HepG2 (cell line): ENCODE measurements at regions not wholly inside any gene's neighbourhood (a gene's known extent, or its start where the extent isn't known, plus 50 kb on each side); places are given as distances from the start of the nearest gene placed in this dataset.

Experiments used
- PRPF4 ChIP-seq: fragments of 200-400 bp; formaldehyde crosslinking; IDR thresholded peaks from 2 replicates; pipeline ENCODE4 v1.6.1; 2016; ENCODE audit warnings: low read length, low read depth; ENCODE audit not compliant: poor library complexity, severe bottlenecking
- SMYD3 ChIP-seq: sonication (generic); formaldehyde crosslinking; IDR thresholded peaks from 2 replicates; pipeline ENCODE4 v1.8.1; 2023; ENCODE audit warnings: mild to moderate bottlenecking, missing genetic modification reagents
- ZNF446 ChIP-seq: sonication (generic); formaldehyde crosslinking; IDR thresholded peaks from 2 replicates; pipeline ENCODE4 v1.5.0; 2020; ENCODE audit warnings: mild to moderate bottlenecking, missing genetic modification reagents
- TF ChIP-seq, protein P1 (sequence below): sonication (generic); formaldehyde crosslinking; IDR thresholded peaks from 2 replicates; pipeline ENCODE4 v1.4.0; 2020; ENCODE audit warnings: missing genetic modification reagents, borderline replicate concordance
- TF ChIP-seq, protein P2 (sequence below): fragments of 450-650 bp; IDR thresholded peaks from 2 replicates; pipeline ENCODE4 v1.6.1; 2017; ENCODE audit warnings: mild to moderate bottlenecking

DNA sequence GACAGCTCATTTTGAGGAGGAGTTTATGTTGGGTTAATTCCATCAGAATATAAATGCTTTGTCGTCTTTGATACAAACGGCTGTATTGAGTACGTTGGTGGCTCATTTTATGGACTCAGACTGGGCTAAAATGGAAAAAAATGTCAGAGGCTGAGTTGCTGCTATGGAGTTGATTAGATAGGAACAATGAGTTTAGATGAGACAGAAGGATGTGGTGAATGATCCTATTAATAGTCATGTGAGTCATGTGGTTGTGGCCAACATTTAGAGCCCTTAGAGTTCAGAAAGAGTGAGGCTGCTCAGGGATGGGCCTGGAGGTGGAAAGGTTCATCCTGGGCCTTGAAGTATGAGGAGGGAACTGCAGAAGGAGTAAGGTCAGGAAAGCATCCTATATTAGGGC lies 434.2 kb downstream of the MEIS1 start (continued):
- TF ChIP-seq, protein P1, sequence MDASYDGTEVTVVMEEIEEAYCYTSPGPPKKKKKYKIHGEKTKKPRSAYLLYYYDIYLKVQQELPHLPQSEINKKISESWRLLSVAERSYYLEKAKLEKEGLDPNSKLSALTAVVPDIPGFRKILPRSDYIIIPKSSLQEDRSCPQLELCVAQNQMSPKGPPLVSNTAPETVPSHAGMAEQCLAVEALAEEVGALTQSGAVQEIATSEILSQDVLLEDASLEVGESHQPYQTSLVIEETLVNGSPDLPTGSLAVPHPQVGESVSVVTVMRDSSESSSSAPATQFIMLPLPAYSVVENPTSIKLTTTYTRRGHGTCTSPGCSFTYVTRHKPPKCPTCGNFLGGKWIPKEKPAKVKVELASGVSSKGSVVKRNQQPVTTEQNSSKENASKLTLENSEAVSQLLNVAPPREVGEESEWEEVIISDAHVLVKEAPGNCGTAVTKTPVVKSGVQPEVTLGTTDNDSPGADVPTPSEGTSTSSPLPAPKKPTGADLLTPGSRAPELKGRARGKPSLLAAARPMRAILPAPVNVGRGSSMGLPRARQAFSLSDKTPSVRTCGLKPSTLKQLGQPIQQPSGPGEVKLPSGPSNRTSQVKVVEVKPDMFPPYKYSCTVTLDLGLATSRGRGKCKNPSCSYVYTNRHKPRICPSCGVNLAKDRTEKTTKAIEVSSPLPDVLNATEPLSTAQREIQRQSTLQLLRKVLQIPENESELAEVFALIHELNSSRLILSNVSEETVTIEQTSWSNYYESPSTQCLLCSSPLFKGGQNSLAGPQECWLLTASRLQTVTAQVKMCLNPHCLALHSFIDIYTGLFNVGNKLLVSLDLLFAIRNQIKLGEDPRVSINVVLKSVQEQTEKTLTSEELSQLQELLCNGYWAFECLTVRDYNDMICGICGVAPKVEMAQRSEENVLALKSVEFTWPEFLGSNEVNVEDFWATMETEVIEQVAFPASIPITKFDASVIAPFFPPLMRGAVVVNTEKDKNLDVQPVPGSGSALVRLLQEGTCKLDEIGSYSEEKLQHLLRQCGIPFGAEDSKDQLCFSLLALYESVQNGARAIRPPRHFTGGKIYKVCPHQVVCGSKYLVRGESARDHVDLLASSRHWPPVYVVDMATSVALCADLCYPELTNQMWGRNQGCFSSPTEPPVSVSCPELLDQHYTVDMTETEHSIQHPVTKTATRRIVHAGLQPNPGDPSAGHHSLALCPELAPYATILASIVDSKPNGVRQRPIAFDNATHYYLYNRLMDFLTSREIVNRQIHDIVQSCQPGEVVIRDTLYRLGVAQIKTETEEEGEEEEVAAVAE (CRISPR knock-in tag) = no peak
- TF ChIP-seq PRPF4 (no peak), SMYD3 (CRISPR knock-in tag) (no peak), ZNF446 (CRISPR knock-in tag) (no peak)
- TF ChIP-seq, protein P2, sequence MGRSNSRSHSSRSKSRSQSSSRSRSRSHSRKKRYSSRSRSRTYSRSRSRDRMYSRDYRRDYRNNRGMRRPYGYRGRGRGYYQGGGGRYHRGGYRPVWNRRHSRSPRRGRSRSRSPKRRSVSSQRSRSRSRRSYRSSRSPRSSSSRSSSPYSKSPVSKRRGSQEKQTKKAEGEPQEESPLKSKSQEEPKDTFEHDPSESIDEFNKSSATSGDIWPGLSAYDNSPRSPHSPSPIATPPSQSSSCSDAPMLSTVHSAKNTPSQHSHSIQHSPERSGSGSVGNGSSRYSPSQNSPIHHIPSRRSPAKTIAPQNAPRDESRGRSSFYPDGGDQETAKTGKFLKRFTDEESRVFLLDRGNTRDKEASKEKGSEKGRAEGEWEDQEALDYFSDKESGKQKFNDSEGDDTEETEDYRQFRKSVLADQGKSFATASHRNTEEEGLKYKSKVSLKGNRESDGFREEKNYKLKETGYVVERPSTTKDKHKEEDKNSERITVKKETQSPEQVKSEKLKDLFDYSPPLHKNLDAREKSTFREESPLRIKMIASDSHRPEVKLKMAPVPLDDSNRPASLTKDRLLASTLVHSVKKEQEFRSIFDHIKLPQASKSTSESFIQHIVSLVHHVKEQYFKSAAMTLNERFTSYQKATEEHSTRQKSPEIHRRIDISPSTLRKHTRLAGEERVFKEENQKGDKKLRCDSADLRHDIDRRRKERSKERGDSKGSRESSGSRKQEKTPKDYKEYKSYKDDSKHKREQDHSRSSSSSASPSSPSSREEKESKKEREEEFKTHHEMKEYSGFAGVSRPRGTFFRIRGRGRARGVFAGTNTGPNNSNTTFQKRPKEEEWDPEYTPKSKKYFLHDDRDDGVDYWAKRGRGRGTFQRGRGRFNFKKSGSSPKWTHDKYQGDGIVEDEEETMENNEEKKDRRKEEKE = no peak
